G401 (cell line): ENCODE measurements at regions not wholly inside any gene's neighbourhood (a gene's known extent, or its start where the extent isn't known, plus 50 kb on each side); places are given as distances from the start of the nearest gene placed in this dataset.
"Not testable (repeated sequence)": the region's sequence is repeated elsewhere in the genome, so short reads cannot be mapped to it uniquely, and the experiment has no call there.

Experiments used
- DNase-seq: peaks from one replicate; pipeline ENCODE4 v3.0.0-alpha.2; 2015; ENCODE audit warnings: low spot score
- in situ Hi-C: cut with HindIII; loops from 2 replicates; pipeline ENCODE4 v1.10.0; 2016; ENCODE audit warnings: low sequenced_read_pairs, mixed read lengths

DNA sequence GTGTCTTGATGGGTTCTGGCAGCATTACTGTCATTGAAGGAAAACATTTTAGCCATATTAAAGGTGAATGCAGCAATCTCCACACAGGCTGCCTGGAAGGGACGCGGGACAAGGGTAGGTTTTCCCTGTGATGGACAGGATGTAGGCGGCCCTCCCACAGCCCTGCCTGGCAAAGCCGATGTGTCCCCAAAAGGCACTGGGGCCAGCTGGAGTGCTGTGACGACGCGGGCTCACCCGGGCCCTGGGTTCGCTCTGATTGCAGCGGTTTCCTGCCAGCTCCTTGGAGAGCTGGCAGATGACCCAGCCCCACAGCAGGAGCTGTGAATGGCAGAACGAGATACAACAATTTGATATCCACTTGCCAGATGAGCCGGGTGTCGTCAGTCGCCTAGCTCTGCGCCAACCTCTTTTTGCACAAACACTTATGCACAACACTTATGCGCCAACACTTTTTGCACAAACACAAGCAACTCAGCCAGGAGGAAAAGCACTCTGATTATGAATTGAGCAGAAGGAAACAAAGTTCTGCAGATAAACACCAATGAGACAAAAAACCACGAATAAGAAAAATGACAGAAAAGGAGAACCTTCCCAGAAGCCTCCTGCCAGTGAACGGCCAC is 207.5 kb downstream of the ADRA2C start:
- peak; percentile 41 for DNase-seq
- in situ Hi-C loops = not testable (repeated sequence)

DNA sequence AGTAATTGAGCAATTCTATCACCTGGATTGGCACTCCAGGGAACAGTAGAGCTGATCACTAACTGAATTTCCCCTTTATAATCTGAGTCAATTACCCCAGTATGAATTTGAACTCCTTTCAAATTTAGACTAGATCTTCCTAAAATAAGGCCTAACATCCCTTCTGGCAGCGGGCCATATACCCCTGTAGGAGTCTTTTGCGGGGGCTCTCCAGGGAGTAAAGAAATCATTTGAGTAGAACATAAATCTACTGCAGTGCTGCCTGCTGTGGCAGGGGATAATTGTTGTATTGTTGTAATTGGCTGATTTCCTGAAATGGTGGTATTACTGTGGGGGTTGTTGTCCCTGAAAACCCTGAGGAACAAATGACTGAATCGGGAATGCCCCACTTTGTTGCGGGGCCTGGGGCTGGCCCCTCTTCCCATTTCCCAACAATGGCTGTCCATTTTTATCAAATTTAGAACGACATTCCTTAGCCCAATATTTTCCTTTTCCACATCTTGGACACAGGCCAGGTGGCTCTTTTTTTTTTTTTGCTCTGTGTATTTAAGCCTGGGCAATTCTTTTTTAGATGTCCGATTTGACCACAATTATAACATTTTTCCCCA is 217.4 kb downstream of the ADRA2C start:
- in situ Hi-C loops, DNase-seq: not testable (repeated sequence)

DNA sequence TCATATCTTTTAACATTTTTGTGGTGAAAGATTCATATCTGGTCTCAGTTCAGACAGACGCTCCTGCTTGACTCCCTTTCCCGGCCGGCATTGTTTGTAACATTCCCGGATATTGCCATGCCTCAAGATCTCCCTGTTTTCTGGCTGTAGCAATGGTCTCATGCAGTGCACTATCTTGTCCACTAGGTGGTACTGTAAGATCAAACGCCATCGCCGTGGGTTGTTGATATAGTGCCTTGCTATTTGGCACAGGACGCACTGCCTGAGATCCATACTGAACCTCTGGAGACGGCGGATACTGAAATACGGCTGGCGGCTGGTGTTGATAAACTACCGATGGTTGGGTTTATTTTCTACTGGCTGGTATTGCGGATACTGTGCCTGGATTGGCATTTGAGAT is 218.6 kb downstream of the ADRA2C start:
- DNase-seq, in situ Hi-C loops: not testable (repeated sequence)

DNA sequence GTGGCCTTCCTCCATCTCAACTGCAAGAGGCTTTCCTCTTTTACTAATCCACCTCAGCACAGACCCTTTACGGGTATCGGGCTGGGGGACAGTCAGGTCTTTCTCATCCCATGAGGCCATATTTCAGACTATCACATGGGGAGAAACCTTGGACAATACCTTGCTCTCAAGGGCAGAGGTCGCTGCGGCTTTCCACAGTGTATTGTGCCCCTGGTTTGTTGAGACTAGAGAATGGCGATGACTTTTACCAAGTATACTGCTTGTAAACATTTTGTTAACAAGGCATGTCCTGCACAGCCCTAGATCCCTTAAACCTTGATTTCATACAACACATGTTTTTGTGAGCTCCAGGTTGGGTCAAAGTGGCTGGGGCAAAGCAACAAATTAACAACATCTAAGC is 220.2 kb downstream of the ADRA2C start:
- DNase-seq, in situ Hi-C loops: not testable (repeated sequence)

DNA sequence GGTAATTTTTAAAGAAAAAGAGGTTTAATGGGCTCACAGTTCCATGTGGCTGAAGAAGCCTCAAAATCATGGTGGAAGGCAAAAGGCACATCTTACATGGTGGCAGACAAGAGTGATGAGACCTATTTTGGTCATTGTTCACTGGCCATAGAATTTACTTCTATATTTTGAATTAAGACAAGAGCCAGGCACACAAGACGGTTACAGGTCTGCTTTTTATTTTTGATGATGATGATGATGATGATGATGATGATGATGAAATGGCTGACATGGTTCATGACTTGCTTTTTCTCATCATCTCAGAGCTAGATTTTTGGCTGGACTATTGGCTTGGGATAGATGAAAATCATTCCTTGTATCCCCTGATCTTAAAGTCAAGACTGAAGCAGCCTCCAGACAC is 229.3 kb downstream of the OTOP1 start:
- in situ Hi-C loops = not testable (repeated sequence)

DNA sequence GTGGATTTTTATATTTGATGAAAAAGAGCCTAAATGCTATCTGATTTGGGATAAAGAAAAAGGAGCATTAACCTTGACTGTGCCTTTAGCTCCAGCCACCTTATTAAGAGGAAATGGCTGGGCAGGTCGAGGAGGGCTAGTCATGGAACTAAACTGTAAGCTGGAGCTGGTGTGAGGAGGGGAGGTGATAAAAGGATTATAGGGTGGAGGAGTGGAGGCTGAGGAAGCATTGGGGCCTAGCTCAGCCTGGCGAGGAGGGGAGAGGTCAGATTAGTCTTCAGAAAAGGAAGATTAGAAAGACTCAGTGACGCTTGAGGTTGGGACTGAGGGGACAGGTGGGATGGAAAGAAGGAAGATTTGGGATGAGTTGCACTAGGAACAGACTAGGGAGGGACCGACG is 222.7 kb downstream of the OTOP1 start:
- DNase-seq, in situ Hi-C loops: not testable (repeated sequence)

More for the DNA sequence above, 229.3 kb downstream of the OTOP1 start:
- DNase-seq = not testable (repeated sequence)

DNA sequence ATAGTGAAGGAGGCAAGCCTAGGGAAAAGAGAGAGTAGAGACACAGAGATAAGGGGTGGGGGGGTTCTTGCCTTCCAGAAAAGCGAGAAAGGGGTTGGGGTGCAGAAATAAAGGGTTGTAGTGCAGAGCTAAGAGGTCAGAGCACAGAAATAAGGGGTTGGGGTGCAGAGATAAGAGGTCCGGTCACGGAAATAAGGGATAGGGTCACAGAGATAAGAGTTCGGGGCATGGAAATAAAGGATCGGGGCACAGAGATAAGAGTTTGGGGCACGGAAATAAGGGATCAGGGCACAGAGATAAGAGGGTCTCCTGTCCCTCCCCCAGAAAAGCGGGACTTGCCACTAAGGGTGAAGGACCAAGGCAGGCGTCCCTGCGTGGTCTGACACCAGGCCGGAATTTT is 222.0 kb downstream of the OTOP1 start:
- DNase-seq, in situ Hi-C loops: not testable (repeated sequence)

DNA sequence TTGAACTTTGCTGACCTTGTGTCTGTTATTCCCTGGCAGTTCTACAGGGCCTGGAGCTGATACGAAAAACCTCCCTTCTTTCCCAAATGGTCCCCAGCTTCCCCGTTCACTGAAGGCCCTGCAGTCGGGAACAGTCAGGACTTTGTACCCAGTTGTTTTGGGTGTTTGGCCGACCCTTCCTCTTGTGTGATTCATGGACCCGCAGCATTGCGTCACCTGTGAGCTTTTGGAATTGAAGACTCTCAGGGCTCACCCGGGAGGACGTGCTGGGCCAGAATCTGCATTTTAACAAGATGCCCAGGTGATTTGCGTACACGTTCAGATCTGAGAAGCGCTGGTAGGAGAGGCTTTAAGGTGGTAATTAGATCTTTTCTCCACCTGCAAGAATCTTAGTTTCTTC is 220.4 kb downstream of the OTOP1 start:
- in situ Hi-C loops, DNase-seq: not testable (repeated sequence)

DNA sequence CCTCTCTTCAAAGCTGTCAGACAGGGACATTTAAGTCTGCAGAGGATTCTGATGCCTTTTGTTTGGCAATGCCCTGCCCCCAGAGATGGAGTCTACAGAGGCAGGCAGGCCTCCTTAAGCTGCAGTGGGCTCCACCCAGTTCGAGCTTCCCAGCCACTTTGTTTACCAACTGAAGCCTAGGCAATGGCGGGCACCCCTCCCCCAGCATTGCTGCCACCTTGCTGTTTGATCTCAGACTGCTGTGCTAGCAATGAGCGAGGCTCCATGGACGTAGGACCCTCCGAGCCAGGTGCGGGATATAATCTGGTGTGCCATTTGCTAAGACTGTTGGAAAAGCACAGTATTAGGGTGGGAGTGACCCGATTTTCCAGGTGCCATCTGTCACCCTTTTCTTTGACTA is 207.7 kb downstream of the OTOP1 start:
- in situ Hi-C loops, DNase-seq: not testable (repeated sequence)

DNA sequence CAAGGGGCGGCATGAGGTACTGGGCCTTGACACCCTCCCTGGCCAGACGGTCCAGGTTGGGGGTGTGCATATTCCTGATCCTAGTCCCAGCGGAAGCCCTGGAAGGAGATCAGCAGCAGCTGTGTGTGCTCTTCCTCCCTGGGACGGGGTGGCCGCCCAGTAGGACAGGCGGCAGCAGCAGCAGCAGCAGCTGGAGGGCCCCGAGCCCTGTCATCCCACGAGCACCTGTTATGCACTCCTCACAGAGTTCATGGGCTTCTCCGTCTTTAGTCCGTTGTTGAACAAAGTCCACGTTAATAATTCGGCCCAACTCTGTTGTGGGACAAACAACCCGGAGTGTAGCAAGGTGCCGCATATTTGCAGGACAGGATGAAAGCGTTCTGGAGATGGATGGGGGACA is 205.6 kb downstream of the OTOP1 start:
- in situ Hi-C loops, DNase-seq: not testable (repeated sequence)

DNA sequence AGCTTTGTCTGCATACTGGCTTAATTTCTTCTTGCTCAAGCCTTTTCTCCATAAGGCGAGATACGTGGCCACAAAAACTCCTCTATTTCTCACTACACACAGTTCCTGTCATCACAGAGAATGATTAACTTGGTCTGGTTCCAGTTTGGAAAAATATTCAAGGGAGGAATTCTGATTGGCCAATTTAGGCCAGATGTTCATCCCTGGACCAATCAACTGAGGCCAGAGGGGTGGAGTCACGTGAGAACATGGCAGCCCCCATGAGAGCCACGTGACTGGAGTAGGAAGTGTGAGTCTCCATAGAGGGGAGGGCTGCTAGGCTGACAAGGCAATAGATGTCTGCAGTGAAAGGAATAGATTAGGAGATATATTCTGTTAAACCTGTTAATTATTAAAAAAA is 200.0 kb downstream of the OTOP1 start:
- not testable (repeated sequence) for DNase-seq

DNA sequence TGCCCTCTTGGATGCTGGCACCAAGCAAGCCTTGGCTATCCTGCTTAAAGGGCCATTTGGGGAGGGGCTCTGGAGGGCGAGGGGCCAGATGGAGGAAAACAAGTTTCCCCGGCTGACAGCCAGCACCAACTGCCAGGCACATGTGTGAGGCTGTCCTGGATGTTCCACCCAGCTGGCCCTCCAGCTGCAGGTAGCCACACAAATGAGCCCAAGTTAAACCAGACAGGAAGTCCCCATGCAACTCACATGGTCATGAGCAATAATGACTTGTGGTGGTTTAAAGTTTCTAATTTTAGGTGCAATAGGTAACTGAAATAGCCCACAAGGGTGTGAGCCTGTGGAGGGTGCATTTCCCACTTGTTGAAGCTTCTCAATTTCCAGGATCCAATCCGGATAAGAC is 198.0 kb downstream of the OTOP1 start:
- in situ Hi-C loops, DNase-seq: not testable (repeated sequence)

More for the DNA sequence above, 200.0 kb downstream of the OTOP1 start:
- in situ Hi-C loops = not testable (repeated sequence)

DNA sequence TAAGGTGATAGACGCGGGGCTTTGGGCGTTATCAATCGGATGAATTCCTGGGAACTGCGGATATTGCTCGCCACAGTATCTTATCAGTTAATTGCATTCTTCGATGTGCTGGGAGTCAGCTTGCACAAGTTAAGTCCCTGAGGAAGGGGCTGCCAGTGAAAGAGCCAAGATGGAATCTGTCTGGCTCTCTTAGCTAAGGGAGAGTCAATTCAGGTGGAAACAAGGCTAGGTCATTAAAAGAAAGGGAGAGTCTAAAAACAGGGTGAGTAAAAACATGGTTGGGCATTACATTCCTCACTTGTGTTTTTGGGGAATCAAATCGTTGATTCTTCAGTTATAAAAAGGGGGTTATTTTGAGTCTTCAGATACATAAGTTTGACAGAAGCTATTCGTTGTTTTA is 196.2 kb downstream of the OTOP1 start:
- DNase-seq, in situ Hi-C loops: not testable (repeated sequence)

DNA sequence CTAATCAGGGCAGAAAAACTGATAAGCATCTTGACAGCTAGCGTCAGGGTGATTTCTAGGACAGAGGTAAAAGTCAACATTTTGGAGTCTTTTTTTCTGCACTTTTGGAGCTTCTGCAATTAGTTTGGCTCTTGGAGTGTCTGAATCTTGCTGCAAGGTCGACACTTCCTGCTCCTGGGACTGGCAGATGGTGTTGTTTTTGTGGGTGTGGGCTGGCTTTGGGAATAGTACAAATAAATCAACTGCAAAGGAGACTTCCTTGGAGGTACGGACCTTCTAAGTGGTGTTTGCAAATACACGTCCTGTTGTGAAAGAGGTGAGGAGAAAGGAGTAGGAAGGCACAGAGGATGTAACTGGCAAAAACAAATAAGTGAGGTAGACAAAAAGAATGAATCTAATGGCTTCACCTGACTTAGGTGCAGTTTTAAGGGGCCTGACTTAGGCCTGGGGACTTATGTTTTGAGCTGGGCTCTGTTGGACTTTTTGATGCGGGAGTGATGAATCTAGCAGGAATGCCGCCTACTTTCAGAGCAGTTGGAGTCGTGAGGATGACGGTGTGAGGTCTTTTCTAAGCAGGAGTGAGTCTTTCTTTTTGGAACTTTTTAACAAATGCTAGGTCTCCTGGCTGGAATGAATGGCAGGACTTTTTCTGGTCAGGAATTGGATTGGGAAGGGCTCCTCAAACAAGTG is 195.1 kb downstream of the OTOP1 start:
- DNase-seq, in situ Hi-C loops: not testable (repeated sequence)

DNA sequence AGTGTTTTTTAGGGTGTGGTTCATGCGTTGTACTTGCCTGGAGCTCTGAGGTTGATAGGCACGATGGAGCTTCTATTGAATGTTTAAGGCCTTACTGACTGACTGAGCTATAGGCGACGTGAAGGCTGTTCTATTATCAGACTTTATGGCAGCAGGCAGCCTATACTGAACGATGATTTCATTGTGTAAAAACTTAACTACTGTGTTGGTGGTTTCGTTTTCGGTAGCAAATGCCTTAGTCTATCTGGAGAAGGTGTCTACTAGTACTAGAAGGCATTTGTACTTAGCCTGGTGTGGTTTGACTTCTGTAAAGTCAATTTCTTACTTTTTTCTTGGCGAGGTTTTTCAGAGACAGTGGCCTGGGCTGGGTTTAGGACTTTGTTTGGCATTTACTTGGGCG is 194.4 kb downstream of the OTOP1 start:
- DNase-seq, in situ Hi-C loops: not testable (repeated sequence)

DNA sequence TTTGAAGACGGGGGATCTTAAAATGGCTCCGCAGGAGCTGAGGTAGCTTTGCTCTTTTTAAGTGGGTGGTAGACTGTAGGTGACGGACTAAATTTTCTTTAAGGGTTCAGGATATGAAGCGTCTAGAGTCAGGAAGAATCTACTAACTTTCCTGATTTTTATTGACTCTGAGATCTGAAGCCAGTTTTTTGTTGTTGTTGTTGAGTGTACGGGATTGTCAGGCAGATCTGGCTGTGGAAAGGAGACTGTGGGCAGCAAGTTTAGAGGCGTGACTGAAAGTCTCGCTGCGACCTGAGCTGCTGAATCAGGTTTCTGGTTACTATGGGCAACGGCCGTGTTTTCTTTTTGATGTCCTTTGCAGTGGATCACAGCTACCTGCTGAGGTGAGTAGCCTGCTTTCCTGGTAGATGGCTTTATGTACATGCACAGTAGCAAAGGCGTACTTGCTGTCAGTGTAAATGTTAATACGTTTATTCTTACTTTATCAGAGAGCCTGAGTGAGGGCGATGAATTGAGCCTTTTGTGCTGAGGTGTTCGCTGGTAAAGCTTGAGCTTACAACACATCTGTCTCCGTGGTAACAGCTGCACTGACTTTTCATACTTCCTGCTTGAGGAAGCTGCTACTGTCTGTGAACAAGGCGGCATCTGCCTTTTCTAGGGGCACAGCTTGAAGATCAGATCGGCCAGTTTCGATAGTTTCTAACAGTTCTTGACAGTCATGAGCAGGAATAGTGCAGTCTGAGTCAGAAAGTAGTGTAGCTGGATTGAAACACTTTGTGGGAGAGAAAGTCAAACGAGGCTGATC is 193.7 kb downstream of the OTOP1 start:
- DNase-seq, in situ Hi-C loops: not testable (repeated sequence)

DNA sequence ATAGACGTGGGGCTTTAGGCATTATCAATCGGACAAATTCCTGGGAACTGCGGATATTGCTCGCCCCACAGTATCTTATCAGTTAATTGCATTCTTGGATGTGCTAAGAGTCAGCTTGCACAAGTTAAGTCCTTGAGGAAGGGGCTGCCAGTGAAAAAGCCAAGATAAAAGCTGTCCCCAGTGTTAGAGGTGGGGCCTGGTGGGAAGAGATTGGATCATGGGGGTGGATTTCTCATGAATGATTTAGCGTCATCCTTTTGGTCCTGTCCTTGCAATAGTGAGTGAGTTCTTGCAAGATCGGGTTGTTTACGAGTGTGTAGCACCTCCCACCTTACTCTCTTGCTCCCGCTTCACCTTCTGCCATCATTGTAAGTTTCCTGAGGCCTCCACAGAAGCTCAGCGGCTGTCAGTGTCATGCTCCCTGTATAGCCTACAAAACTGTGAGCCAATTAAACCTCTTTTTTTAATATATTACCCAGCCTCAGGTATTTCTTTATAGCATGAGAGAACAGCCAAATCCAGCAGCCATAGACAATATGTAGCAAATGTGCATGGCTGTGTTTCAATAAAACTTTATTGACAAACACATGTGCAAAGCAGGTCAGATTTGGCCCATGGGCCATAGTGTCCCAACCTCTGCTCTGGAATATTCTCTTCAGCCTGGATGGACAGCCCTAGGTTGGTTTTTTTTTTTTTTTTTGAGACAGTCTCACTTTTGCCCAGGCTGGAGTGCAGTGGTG is 189.2 kb downstream of the OTOP1 start:
- DNase-seq, in situ Hi-C loops: not testable (repeated sequence)

DNA sequence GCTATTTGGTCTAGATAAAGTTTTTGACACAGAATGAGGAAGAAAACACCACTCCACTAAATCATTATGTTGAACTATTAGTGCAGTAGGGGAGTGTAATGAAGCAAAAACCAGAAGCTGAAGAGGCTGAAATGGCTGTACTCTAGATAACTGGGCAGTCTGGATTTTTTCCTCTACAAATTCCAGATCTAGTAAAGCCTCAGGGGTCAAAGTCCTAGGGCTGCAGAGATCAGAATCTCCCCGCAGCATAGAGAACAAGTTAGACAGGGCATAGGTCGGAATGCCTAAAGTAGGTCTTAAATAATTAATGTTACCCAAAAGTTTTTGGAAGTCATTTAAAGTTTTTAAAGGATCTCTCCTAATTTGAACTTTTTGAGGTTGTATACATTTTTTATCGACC is 180.9 kb downstream of the OTOP1 start:
- in situ Hi-C loops, DNase-seq: not testable (repeated sequence)

DNA sequence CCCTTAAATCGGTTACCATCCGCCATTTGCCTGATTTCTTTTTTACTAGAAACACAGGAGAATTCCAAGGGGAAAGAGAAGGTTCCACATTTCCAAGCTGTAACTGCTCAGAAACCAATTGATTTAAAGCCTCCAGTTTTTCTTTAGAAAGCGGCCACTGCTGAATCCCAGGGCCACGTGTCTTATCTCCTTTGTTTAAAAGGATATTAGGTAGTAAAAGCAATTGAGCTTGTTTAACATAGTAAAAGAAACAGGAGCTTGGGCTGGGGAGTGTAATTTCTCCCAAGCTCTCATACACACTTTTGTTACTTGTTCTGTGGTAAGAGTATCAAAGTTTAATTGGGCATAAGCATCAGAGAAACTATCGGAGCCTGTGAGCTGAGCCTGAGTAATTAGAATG is 180.0 kb downstream of the OTOP1 start:
- DNase-seq, in situ Hi-C loops: not testable (repeated sequence)
